ENCODE measurements at regions not wholly inside any gene's neighbourhood (a gene's known extent, or its start where the extent isn't known, plus 50 kb on each side); places are given as distances from the start of the nearest gene placed in this dataset.

GRCh38 chr19:32197896-32198882 lies 147.2 kb upstream of the ZNF507 start:
- Histone ChIP-seq H3K27ac (no peak overlapping the region), H3K9me3 (ENCODE audit: low read depth) (no peaks in the 10 kb centered on the region), H3K4me3 (no peak overlapping the region), H2AFZ (no peak overlapping the region), H3K36me3 (replicated peaks; ENCODE audit: insufficient read depth, low read depth) (no peaks in the 10 kb centered on the region), H4K20me1 (ENCODE audit: insufficient read depth, poor library complexity, severe bottlenecking) (no peaks in the 10 kb centered on the region), H3K27me3 (no peaks in the 10 kb centered on the region), H3K9me2 (replicated peaks; ENCODE audit: insufficient read depth) (no peaks in the 10 kb centered on the region), H3K4me2 (no peak overlapping the region), H3K4me1 (ENCODE audit: insufficient read depth) (no peaks in the 10 kb centered on the region), H3K79me2 (no peaks in the 10 kb centered on the region)
- no peak for DNase-seq (ENCODE audit: low spot score)
- WGBS (ENCODE audit: low lambda C conversion rate, missing lambda C conversion rate), result 83% methylated on average over 13 of the region's 13 CpGs
- no peak for TF ChIP-seq EZH2phosphoT487 (IDR thresholded peaks at IDR 0.05; ENCODE audit: low read depth, severe bottlenecking, unreplicated experiment)
- TF ChIP-seq CTCF (IDR thresholded peaks at IDR 0.05; ENCODE audit: poor library complexity), result no peak
- no peak for TF ChIP-seq EZH2 (IDR thresholded peaks at IDR 0.05; ENCODE audit: borderline replicate concordance)

GRCh38 chr19:32199501-32200040 lies 145.8 kb upstream of the ZNF507 start:
- no peak overlapping the region for H3K4me2 ChIP-seq
- no peaks in the 10 kb centered on the region for H3K4me1 ChIP-seq (ENCODE audit: insufficient read depth)
- no peak overlapping the region for H3K4me3 ChIP-seq
- H3K27me3 ChIP-seq, result no peaks in the 10 kb centered on the region
- no peaks in the 10 kb centered on the region for H3K9me2 ChIP-seq (replicated peaks; ENCODE audit: insufficient read depth)
- H3K36me3 ChIP-seq (replicated peaks; ENCODE audit: insufficient read depth, low read depth), result no peaks in the 10 kb centered on the region
- no peaks in the 10 kb centered on the region for H3K79me2 ChIP-seq
- 88% methylated on average over 10 of the region's 10 CpGs for WGBS (ENCODE audit: low lambda C conversion rate, missing lambda C conversion rate)
- H3K27ac ChIP-seq, result no peak overlapping the region
- H2AFZ ChIP-seq, result no peak overlapping the region
- no peak for TF ChIP-seq CTCF (IDR thresholded peaks at IDR 0.05; ENCODE audit: poor library complexity)
- no peaks in the 10 kb centered on the region for H4K20me1 ChIP-seq (ENCODE audit: insufficient read depth, poor library complexity, severe bottlenecking)
- H3K9me3 ChIP-seq (ENCODE audit: low read depth), result no peaks in the 10 kb centered on the region
- DNase-seq (ENCODE audit: low spot score), result no peak

GRCh38 chr19:32200312-32201038 lies 144.9 kb upstream of the ZNF507 start:
- no peaks in the 10 kb centered on the region for H3K9me3 ChIP-seq (ENCODE audit: low read depth)
- H4K20me1 ChIP-seq (ENCODE audit: insufficient read depth, poor library complexity, severe bottlenecking), result no peaks in the 10 kb centered on the region
- H2AFZ ChIP-seq, result no peak overlapping the region
- no peak overlapping the region for H3K4me2 ChIP-seq
- no peaks in the 10 kb centered on the region for H3K9me2 ChIP-seq (replicated peaks; ENCODE audit: insufficient read depth)
- 88% methylated on average over 9 of the region's 9 CpGs for WGBS (ENCODE audit: low lambda C conversion rate, missing lambda C conversion rate)
- TF ChIP-seq CTCF (IDR thresholded peaks at IDR 0.05; ENCODE audit: poor library complexity) (no peak), EZH2 (IDR thresholded peaks at IDR 0.05; ENCODE audit: borderline replicate concordance) (no peak), EZH2phosphoT487 (IDR thresholded peaks at IDR 0.05; ENCODE audit: low read depth, severe bottlenecking, unreplicated experiment) (no peak)
- no peak overlapping the region for H3K27ac ChIP-seq
- DNase-seq (ENCODE audit: low spot score), result no peak
- H3K4me3 ChIP-seq, result no peak overlapping the region
- no peaks in the 10 kb centered on the region for H3K36me3 ChIP-seq (replicated peaks; ENCODE audit: insufficient read depth, low read depth)
- H3K4me1 ChIP-seq (ENCODE audit: insufficient read depth), result no peaks in the 10 kb centered on the region
- H3K27me3 ChIP-seq, result no peaks in the 10 kb centered on the region
- no peaks in the 10 kb centered on the region for H3K79me2 ChIP-seq
